ENCODE measurements at regions not wholly inside any gene's neighbourhood (a gene's known extent, or its start where the extent isn't known, plus 50 kb on each side); places are given as distances from the start of the nearest gene placed in this dataset.
A peak's percentile ranks its signal among the peaks of the same experiment; 100 is the strongest.

- no peaks in the 10 kb centered on the region for H4K20me1 ChIP-seq (ENCODE audit: low read length)
- intact Hi-C loops (cut with micrococcal nuclease), result no loop called here
- TF ChIP-seq EZH2 (IDR thresholded peaks at IDR 0.05; ENCODE audit: low read length, unreplicated experiment) (no peak), CTCF (conservative IDR thresholded peaks at IDR 0.05; ENCODE audit: low read depth, low read length) (no peak), EZH2phosphoT487 (IDR thresholded peaks at IDR 0.05; ENCODE audit: borderline replicate concordance, low read length) (no peak)
- BruUV-seq (replicated peaks), result no TSS peak
- H3K4me1 ChIP-seq (ENCODE audit: insufficient read depth, low read length), result no peaks in the 10 kb centered on the region
- H3K9me2 ChIP-seq (replicated peaks; ENCODE audit: low read length), result no peaks in the 10 kb centered on the region
- no peaks in the 10 kb centered on the region for H3K79me2 ChIP-seq (ENCODE audit: low read length)
- no peak overlapping the region for H2AFZ ChIP-seq (ENCODE audit: low read length)
- H3K27me3 ChIP-seq (ENCODE audit: low read length), result no peaks in the 10 kb centered on the region
- H3K9ac ChIP-seq (ENCODE audit: low read length), result no peak overlapping the region
- no peaks in the 10 kb centered on the region for H3K36me3 ChIP-seq (ENCODE audit: low read depth, low read length)
- H3F3A ChIP-seq (ENCODE audit: low read length, unreplicated experiment), result no peaks in the 10 kb centered on the region
- no peak overlapping the region for H3K27ac ChIP-seq (ENCODE audit: low read length)
- ChIA-PET POLR2A (ENCODE audit: unreplicated experiment) (no interaction called here), CTCF (no interaction called here)
- no peaks in the 10 kb centered on the region for H3K9me3 ChIP-seq (ENCODE audit: low read length)
- ATAC-seq, result no peak
- no peak for DNase-seq
- no peak overlapping the region for H3K4me3 ChIP-seq (ENCODE audit: low read length)
- H3K4me2 ChIP-seq (ENCODE audit: low read length), result peak overlapping the region; percentile 28
Measured at GRCh38 chr16:35525979-35526590, 2066.7 kb downstream of the TP53TG3F start.

- H3K4me1 ChIP-seq (ENCODE audit: insufficient read depth, low read length), result no peaks in the 10 kb centered on the region
- TF ChIP-seq EZH2 (IDR thresholded peaks at IDR 0.05; ENCODE audit: low read length, unreplicated experiment), result no peak
- no peak for TF ChIP-seq EZH2phosphoT487 (IDR thresholded peaks at IDR 0.05; ENCODE audit: borderline replicate concordance, low read length)
- TF ChIP-seq CTCF (conservative IDR thresholded peaks at IDR 0.05; ENCODE audit: low read depth, low read length), result no peak
- BruUV-seq (replicated peaks), result no TSS peak
- no peak overlapping the region for H2AFZ ChIP-seq (ENCODE audit: low read length)
- H3K79me2 ChIP-seq (ENCODE audit: low read length), result no peaks in the 10 kb centered on the region
- H3K4me2 ChIP-seq (ENCODE audit: low read length), result no peak overlapping the region
- no peaks in the 10 kb centered on the region for H3K27me3 ChIP-seq (ENCODE audit: low read length)
- H3K9me3 ChIP-seq (ENCODE audit: low read length), result no peaks in the 10 kb centered on the region
- no peak for ATAC-seq
- no peaks in the 10 kb centered on the region for H3K9me2 ChIP-seq (replicated peaks; ENCODE audit: low read length)
- intact Hi-C loops (cut with micrococcal nuclease), result no loop called here
- ChIA-PET POLR2A (ENCODE audit: unreplicated experiment) (no interaction called here), CTCF (no interaction called here)
- H3K9ac ChIP-seq (ENCODE audit: low read length), result no peak overlapping the region
- H3K27ac ChIP-seq (ENCODE audit: low read length), result no peak overlapping the region
- no peaks in the 10 kb centered on the region for H3F3A ChIP-seq (ENCODE audit: low read length, unreplicated experiment)
- H3K4me3 ChIP-seq (ENCODE audit: low read length), result no peak overlapping the region
- no peaks in the 10 kb centered on the region for H3K36me3 ChIP-seq (ENCODE audit: low read depth, low read length)
- DNase-seq, result no peak
- no peaks in the 10 kb centered on the region for H4K20me1 ChIP-seq (ENCODE audit: low read length)
Measured at GRCh38 chr16:35532576-35532975, 2073.2 kb downstream of the TP53TG3F start.

- H3K4me2 ChIP-seq (ENCODE audit: low read length), result no peak overlapping the region
- H3K79me2 ChIP-seq (ENCODE audit: low read length), result no peaks in the 10 kb centered on the region
- no peak overlapping the region for H3K4me3 ChIP-seq (ENCODE audit: low read length)
- H3F3A ChIP-seq (ENCODE audit: low read length, unreplicated experiment), result no peaks in the 10 kb centered on the region
- no peaks in the 10 kb centered on the region for H3K27me3 ChIP-seq (ENCODE audit: low read length)
- no TSS peak for BruUV-seq (replicated peaks)
- no peak overlapping the region for H2AFZ ChIP-seq (ENCODE audit: low read length)
- no peak for DNase-seq
- no peak overlapping the region for H3K9ac ChIP-seq (ENCODE audit: low read length)
- POLR2A ChIA-PET (ENCODE audit: unreplicated experiment), result no interaction called here
- no peak for ATAC-seq
- no peak overlapping the region for H3K27ac ChIP-seq (ENCODE audit: low read length)
- no peak for TF ChIP-seq EZH2phosphoT487 (IDR thresholded peaks at IDR 0.05; ENCODE audit: borderline replicate concordance, low read length)
- no peak for TF ChIP-seq CTCF (conservative IDR thresholded peaks at IDR 0.05; ENCODE audit: low read depth, low read length)
- no peak for TF ChIP-seq EZH2 (IDR thresholded peaks at IDR 0.05; ENCODE audit: low read length, unreplicated experiment)
- no peaks in the 10 kb centered on the region for H3K4me1 ChIP-seq (ENCODE audit: insufficient read depth, low read length)
- CTCF ChIA-PET, result no interaction called here
- H3K9me3 ChIP-seq (ENCODE audit: low read length), result no peaks in the 10 kb centered on the region
- no peaks in the 10 kb centered on the region for H3K9me2 ChIP-seq (replicated peaks; ENCODE audit: low read length)
- intact Hi-C loops (cut with micrococcal nuclease), result no loop called here
- no peaks in the 10 kb centered on the region for H3K36me3 ChIP-seq (ENCODE audit: low read depth, low read length)
- H4K20me1 ChIP-seq (ENCODE audit: low read length), result no peaks in the 10 kb centered on the region
Measured at GRCh38 chr16:35533683-35534082, 2074.3 kb downstream of the TP53TG3F start.

Data from PC-3 (cell line).